Fibroblast of the aortic adventitia (primary cell): ENCODE measurements at regions not wholly inside any gene's neighbourhood (a gene's known extent, or its start where the extent isn't known, plus 50 kb on each side); places are given as distances from the start of the nearest gene placed in this dataset.

ENCODE experiments used
- DNase-seq: peaks from one replicate; pipeline ENCODE4 v3.0.0-alpha.2; 2010; ENCODE audit warnings: low read depth
- H3K4me3 ChIP-seq: 2 replicates; pipeline ENCODE4 v1.5.1; 2011; ENCODE audit warnings: low read depth, mild to moderate bottlenecking, control low read depth, low read length, moderate library complexity
- TF ChIP-seq, protein P1 (sequence below): IDR thresholded peaks from 2 replicates; pipeline ENCODE4 v1.5.1; 2011; ENCODE audit warnings: mild to moderate bottlenecking, low read length, control low read depth, inconsistent platforms; ENCODE audit not compliant: insufficient read depth

DNA sequence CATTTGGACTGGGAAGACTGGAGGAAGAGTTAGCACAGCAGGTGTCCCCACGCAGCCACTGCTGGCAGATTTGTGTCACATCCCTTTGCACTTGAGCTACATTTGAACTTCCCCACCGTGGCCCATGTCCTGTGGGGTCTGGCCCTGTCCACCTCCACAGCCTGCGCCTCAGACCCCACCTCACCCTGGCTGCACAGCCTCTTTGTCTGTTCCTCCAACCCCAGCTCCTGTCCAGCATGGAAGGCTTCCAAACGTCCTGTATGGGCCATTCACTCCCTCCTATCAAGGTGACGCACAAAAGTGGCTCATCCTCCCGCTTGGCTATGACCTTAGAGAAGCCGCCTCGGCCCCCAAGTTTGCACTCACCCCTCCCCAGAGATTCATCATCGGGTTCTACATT, 200.6 kb downstream of the FOXL1 start:
- TF ChIP-seq, protein P1, sequence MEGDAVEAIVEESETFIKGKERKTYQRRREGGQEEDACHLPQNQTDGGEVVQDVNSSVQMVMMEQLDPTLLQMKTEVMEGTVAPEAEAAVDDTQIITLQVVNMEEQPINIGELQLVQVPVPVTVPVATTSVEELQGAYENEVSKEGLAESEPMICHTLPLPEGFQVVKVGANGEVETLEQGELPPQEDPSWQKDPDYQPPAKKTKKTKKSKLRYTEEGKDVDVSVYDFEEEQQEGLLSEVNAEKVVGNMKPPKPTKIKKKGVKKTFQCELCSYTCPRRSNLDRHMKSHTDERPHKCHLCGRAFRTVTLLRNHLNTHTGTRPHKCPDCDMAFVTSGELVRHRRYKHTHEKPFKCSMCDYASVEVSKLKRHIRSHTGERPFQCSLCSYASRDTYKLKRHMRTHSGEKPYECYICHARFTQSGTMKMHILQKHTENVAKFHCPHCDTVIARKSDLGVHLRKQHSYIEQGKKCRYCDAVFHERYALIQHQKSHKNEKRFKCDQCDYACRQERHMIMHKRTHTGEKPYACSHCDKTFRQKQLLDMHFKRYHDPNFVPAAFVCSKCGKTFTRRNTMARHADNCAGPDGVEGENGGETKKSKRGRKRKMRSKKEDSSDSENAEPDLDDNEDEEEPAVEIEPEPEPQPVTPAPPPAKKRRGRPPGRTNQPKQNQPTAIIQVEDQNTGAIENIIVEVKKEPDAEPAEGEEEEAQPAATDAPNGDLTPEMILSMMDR: no peak
- DNase-seq: no peak
- H3K4me3 ChIP-seq: no peak overlapping the region

DNA sequence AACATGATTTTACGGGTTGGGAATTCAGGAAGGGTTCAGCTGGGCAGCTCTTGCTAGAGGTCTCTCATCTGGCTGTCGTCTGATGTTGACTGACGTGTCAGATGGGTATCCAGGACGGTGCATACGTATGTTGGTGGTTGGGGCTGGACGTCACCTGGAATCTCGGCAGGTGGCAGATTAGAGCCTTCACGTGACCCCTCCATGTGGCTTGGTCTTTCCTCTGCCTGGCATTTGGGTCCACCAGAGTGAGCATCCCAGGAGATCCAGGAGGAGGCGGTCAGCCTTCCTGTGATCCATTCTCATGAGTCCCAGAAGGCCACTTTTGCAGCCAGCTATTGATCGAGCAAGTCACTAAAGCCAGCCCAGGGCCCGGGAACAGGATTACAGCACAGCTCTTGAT, 202.7 kb downstream of the FOXL1 start:
- no peak overlapping the region for H3K4me3 ChIP-seq
- no peak for DNase-seq
- TF ChIP-seq, protein P1: no peak

DNA sequence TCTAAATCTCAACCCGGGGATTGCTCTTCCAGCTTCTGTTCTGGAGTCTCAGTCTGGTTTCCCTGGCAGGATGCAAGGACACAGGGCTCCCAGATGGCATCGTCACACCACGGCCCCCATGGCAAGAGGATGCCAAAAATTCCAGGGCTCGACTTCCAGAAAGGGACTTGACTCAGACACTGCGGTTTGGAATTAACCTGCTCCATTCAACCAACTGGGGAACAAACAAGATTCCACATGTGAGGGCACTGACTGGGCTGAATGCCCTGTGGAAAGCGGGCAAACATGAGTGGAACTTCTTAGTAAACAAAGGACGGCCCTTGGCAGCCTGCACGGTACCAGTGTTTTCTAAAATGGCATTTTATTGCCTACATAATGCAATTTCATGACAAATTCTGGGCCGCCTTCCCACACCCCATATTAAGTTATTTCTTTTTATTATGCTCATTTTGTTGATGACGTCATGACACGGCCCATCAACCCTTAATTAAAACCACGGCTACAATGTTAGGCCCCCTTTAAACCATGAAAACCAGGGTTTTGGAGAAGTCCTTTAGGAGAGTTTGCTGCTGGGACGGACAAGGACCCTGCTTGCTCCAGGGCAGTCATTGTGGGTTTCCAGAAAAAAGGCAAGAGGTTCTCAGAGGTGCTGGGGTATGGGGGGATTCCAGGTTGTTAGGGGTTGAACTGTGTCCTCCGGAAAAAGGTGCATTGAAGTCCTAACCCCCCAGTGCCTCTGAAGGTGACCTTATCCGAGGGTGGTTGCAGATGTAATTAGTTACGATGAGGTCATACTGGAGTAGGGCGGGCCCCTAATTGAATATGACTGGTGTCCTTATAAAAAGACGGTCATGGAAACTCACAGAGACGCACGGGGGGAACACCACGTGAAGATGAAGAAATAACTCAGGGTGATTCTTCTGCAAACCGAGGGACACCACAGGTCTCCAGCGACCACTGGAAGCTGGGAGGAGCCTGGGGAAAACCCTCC, 205.6 kb downstream of the FOXL1 start:
- TF ChIP-seq, protein P1: no peak
- no peak overlapping the region for H3K4me3 ChIP-seq
- DNase-seq: no peak

DNA sequence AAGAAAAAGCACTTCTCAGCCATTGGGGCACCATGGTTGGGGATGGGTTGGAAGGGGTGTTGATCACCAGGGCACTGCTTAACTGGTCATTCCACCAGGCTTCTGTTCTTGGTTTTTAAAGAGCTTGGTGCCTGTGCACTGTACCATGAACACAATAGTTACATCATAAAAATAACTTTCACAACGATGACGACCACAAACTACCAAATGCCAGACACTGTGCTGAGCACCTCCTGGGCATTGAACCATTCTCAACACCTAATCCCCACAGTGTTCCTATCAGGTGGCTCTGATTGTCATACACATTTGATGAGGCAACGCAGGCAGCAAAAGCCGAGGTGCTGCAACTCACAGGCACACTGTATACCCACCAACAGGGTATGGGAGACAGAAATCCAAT, 208.0 kb downstream of the FOXL1 start:
- no peak for DNase-seq
- no peak overlapping the region for H3K4me3 ChIP-seq
- TF ChIP-seq, protein P1: no peak

DNA sequence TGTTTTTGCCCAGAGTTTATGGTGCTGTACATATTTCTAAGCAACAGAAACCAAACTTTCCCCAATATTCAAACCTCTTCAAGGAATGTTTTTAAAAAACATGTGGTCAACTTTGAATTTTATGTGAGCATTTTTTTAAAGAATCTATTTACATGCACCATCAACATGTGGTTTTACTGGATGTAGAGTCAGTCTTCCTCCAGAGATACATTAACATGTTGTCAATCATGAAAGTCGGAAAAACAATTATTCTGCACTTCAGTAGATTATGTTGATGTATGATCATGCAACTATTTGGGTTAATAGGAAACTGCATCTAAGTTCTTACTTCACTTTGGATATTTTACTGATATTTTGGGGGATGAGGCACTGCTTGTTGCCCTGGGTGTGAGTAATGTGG, 208.6 kb downstream of the FOXL1 start:
- no peak overlapping the region for H3K4me3 ChIP-seq
- TF ChIP-seq, protein P1: no peak
- no peak for DNase-seq

DNA sequence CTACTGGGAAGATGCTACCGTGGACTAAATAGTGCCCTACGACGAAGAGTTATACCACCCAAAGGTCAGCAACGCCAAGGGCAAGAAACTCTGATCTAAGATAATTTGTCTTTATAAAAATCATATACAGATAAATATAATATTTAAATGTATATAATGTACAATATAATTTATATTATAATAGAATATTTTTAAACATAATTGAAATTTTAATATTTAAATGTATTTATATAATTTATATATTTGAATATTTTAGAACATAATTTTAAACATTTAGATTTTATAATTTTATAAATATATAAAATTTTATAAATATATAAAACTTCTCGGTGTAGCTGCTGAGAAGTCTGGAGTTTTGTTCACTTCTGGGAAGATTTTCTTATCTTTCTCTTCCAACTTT, 209.2 kb downstream of the FOXL1 start:
- TF ChIP-seq, protein P1: no peak
- H3K4me3 ChIP-seq: no peak overlapping the region
- DNase-seq: no peak
